ENCODE measurements at regions not wholly inside any gene's neighbourhood (a gene's known extent, or its start where the extent isn't known, plus 50 kb on each side); places are given as distances from the start of the nearest gene placed in this dataset.

- H2BK120ac ChIP-seq (ENCODE audit: low read depth, low read length): no peak overlapping the region
- H3K4me1 ChIP-seq (ENCODE audit: control insufficient read depth, insufficient read depth, low read length): no peaks in the 10 kb centered on the region
- H2BK5ac ChIP-seq (ENCODE audit: low read depth, low read length, poor library complexity, severe bottlenecking): no peak overlapping the region
- no peak overlapping the region for H3K4ac ChIP-seq (ENCODE audit: low read depth, low read length)
- no peak overlapping the region for H2AFZ ChIP-seq (replicated peaks; ENCODE audit: low read length, poor library complexity)
- intact Hi-C loops (cut with micrococcal nuclease): no loop called here
- DNase-seq (no peak), ATAC-seq (ENCODE audit: low read depth) (no peak)
- H2BK15ac ChIP-seq (ENCODE audit: low read depth, low read length): no peak overlapping the region
- H3K27me3 ChIP-seq (ENCODE audit: control insufficient read depth, insufficient read depth, low read length): no peaks in the 10 kb centered on the region
- no peaks in the 10 kb centered on the region for H3K9me1 ChIP-seq (ENCODE audit: insufficient read depth, low read length)
- H3K9me3 ChIP-seq (ENCODE audit: control insufficient read depth, insufficient read depth, low read length): 0 out of 2 replicates have a peak, but pooled peaks cover 2% of the 10 kb centered on the region
- no peak overlapping the region for H3K9ac ChIP-seq (ENCODE audit: low read depth, low read length)
- H3K23ac ChIP-seq (ENCODE audit: low read depth, low read length): no peak overlapping the region
- H3K14ac ChIP-seq (replicated peaks; ENCODE audit: low read depth, low read length): no peak overlapping the region
- no peak overlapping the region for H2AK5ac ChIP-seq (ENCODE audit: low read depth, low read length)
- TF ChIP-seq MAFK (IDR thresholded peaks at IDR 0.05; ENCODE audit: low read depth, low read length) (no peak), SMC3 (IDR thresholded peaks at IDR 0.05; ENCODE audit: low read depth, low read length) (no peak), RCOR1 (IDR thresholded peaks at IDR 0.05; ENCODE audit: insufficient replicate concordance, low read length) (no peak), CEBPB (IDR thresholded peaks at IDR 0.05; ENCODE audit: low read depth, low read length) (no peak), USF2 (IDR thresholded peaks at IDR 0.05; ENCODE audit: low read depth, low read length) (no peak), POLR2A (IDR thresholded peaks at IDR 0.05; ENCODE audit: low read depth, low read length) (no peak), CTCF (conservative IDR thresholded peaks at IDR 0.05; ENCODE audit: low read depth, low read length) (no peak), BHLHE40 (IDR thresholded peaks at IDR 0.05; ENCODE audit: low read depth, low read length) (no peak), MXI1 (IDR thresholded peaks at IDR 0.05; ENCODE audit: borderline replicate concordance, low read depth, low read length) (no peak), RFX5 (IDR thresholded peaks at IDR 0.05; ENCODE audit: low read depth, low read length) (no peak), RAD21 (IDR thresholded peaks at IDR 0.05; ENCODE audit: low read length) (no peak), FOS (IDR thresholded peaks at IDR 0.05; ENCODE audit: low read depth, low read length) (no peak), NFE2L2 (IDR thresholded peaks at IDR 0.05; ENCODE audit: low read depth, low read length) (no peak), CHD1 (IDR thresholded peaks at IDR 0.05; ENCODE audit: low read depth, low read length) (no peak), ELK1 (IDR thresholded peaks at IDR 0.05; ENCODE audit: borderline replicate concordance, low read depth, low read length) (no peak), MAZ (IDR thresholded peaks at IDR 0.05; ENCODE audit: borderline replicate concordance, low read depth, low read length) (no peak)
- H4K20me1 ChIP-seq (ENCODE audit: insufficient read depth, low read length): no peaks in the 10 kb centered on the region
- no peak overlapping the region for H2BK20ac ChIP-seq (ENCODE audit: low read depth, low read length)
- in situ Hi-C loops (cut with MboI; ENCODE audit: low sequenced_read_pairs): no loop called here
- no CpG with 5 or more reads among the region's 1 CpG for WGBS, 2 experiments (ENCODE audit: extremely low coverage in 2 of 2, insufficient read length in 1 of 2)
- H3K4me3 ChIP-seq (ENCODE audit: insufficient read depth, low read depth, low read length): no peak overlapping the region
- dilution Hi-C loops (cut with HindIII; ENCODE audit: low sequenced_read_pairs, unreplicated experiment): no loop called here
- H4K91ac ChIP-seq (ENCODE audit: insufficient read depth, low read depth, low read length): no peak overlapping the region
- POLR2A ChIA-PET (ENCODE audit: unreplicated experiment): no interaction called here
- H3K4me2 ChIP-seq (ENCODE audit: low read depth, low read length): no peak overlapping the region
- H4K5ac ChIP-seq (ENCODE audit: low read depth, low read length): no peak overlapping the region
- no peak overlapping the region for H2AK9ac ChIP-seq (replicated peaks; ENCODE audit: low read depth, low read length, poor library complexity)
- no peak overlapping the region for H3K56ac ChIP-seq (ENCODE audit: extremely low read depth, insufficient read depth, low read length)
- CTCF ChIA-PET: no interaction called here
- H3K79me1 ChIP-seq (ENCODE audit: low read depth in 1 of 2, low read length in 2 of 2): no peaks in the 10 kb centered on the region
- H3K27ac ChIP-seq (ENCODE audit: insufficient read depth, low read length): no peak overlapping the region
- no peak overlapping the region for H3K18ac ChIP-seq (ENCODE audit: low read depth, low read length)
- no peak overlapping the region for H4K8ac ChIP-seq (ENCODE audit: low read depth in 2 of 2, low read length in 2 of 2)
- H3K36me3 ChIP-seq (ENCODE audit: control insufficient read depth, insufficient read depth, low read length): no peaks in the 10 kb centered on the region
- no TSS peak for BruUV-seq (replicated peaks)
These were observed 75.5 kb downstream of the PABPC4L start for GRCh38 chr4:134126000-134126560.

Measured in IMR-90 (cell line).